GM08714 (cell line): ENCODE measurements at regions not wholly inside any gene's neighbourhood (a gene's known extent, or its start where the extent isn't known, plus 50 kb on each side); places are given as distances from the start of the nearest gene placed in this dataset.

Experiments
- H3K4me3 ChIP-seq: fragments of 200-500 bp; sonication (Bioruptor generic); 2 replicates; pipeline ENCODE4 v1.5.1; 2014; ENCODE audit warnings: mild to moderate bottlenecking, low read length, inconsistent platforms
- ZNF274 ChIP-seq: IDR thresholded peaks from 2 replicates; pipeline ENCODE4 v1.6.1; 2012; ENCODE audit warnings: mild to moderate bottlenecking, low read depth, low read length

DNA sequence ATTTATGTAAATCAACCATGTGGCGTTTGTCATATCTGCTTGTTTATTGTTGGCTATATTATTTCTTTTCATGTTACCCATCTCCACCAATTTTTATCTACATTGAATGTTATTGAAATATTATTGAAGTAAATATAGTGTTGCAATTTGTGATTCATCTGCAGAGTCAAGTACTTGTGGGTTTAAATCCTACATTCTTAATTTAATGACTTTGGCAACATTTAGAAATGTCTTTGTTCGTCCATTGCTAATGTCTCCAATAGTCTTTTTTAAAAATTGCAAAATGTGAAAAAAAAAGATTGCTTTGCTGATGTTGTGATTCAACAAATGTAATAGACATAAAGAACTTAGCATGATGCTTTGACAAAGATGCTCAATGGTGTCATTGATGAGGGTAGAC is 1572.8 kb upstream of the PIK3C3 start:
- H3K4me3 ChIP-seq = no peak overlapping the region
- TF ChIP-seq ZNF274 = no peak

- no peak for TF ChIP-seq ZNF274
- H3K4me3 ChIP-seq = no peak overlapping the region
Measured at GRCh38 chr18:40380686-40381439, 1574.2 kb upstream of the PIK3C3 start.

- no peak for TF ChIP-seq ZNF274
- H3K4me3 ChIP-seq = no peak overlapping the region
Measured at GRCh38 chr18:40375837-40376236, 1579.2 kb upstream of the PIK3C3 start.

- H3K4me3 ChIP-seq = no peak overlapping the region
- no peak for TF ChIP-seq ZNF274
Measured at GRCh38 chr18:40371673-40372072, 1583.4 kb upstream of the PIK3C3 start.

GRCh38 chr18:40367576-40367975 is 1587.5 kb upstream of the PIK3C3 start:
- TF ChIP-seq ZNF274 = no peak
- H3K4me3 ChIP-seq = no peak overlapping the region

GRCh38 chr18:40366521-40366920 is 1588.5 kb upstream of the PIK3C3 start:
- no peak for TF ChIP-seq ZNF274

DNA sequence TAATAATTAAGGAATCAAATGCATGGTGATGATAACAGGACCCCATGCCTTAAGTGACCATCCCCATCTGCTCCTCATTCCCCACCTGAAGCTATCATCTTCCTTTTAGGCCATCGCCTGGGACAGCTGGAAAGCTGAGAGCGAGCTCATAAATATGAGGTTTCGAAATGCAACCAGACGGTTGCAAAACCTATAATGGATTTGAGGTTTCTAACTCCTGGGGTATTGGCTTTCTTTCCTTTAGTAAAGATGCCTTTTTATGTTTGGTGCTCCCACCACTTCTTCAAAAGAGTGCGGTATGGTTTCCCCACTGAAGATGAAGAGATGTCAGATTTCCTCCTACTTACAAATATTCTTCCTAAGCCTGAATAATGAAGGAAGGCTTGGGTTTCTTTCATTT is 1589.5 kb upstream of the PIK3C3 start:
- no peak overlapping the region for H3K4me3 ChIP-seq
- no peak for TF ChIP-seq ZNF274

More at GRCh38 chr18:40366521-40366920, 1588.5 kb upstream of the PIK3C3 start:
- H3K4me3 ChIP-seq = no peak overlapping the region

DNA sequence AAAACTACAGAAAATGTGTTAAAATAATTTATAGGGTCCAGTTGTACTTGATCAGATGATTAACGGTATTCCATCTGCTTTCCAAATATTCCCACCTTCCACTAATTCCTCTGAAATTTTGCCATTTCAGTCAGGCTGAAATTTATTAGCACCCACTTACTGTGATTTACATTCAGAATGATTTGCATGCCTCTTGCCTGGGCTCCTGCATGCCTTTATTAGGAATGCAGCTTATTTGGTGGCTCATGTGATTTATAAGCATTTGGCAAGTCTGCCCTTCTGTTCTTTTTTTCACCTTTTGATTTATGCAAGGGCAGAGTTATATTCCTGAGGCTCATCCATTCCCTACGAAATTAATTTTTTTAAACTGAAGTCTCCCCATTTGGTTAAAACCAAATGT is 1594.5 kb upstream of the PIK3C3 start:
- no peak overlapping the region for H3K4me3 ChIP-seq

GRCh38 chr18:40357536-40357935 is 1597.5 kb upstream of the PIK3C3 start:
- TF ChIP-seq ZNF274 = no peak
- H3K4me3 ChIP-seq = no peak overlapping the region

More for the DNA sequence above, 1594.5 kb upstream of the PIK3C3 start:
- TF ChIP-seq ZNF274 = no peak

DNA sequence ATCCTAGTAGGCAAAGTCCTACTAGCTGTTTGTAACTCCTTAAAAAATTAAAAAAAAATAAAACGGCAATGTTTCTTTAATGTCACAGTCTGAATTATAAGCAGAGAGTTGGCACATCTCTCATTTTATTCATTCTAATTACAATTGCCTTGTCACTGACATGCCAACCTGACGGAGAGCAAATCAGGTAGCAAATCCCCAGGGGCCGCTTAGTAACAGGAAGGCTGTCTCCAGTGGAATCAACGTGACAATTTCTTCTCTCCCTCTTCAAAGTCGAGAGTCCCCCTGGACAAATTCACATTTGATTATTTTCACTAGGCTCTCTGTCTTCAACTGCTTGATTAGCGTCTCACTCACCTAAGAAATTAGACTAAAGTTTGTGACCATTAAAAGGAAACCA is 1598.9 kb upstream of the PIK3C3 start:
- no peak overlapping the region for H3K4me3 ChIP-seq
- no peak for TF ChIP-seq ZNF274

DNA sequence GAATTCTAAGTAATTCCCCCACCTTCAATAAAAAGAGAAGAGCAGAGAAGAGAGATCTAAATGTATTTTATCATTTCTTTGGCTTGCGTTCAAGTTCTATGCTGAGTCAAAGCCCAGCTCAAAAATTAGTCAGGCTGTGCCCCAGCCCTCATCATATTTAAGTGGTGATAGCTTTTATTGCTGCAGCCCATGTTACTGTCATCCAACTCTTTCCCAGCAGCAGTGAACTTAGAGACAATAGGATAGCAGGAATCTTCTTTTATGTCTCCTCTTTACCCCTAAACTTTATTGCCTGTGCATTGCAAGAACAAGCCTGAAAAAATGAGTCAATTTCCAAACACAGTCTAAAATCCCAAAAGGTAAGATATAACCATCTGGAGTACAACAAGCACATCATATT is 1599.3 kb upstream of the PIK3C3 start:
- H3K4me3 ChIP-seq = no peak overlapping the region
- no peak for TF ChIP-seq ZNF274

DNA sequence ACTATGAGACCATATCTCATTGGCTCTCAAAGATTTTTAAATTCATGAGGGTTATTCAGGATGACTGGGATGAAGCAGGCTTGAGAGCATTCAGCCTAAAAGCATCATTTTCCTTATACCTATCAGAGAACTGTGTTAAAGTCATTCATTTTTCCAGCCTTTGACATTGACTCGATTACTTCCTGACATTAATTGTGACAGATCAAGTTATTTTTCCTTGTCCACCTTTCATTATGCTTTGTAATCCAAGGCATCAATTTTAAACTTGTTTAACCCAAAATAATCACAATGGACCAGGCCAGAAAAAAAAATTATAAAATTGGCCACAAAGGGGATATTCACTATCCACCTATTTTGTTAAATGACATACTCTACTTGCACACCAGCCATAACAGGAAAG is 1606.8 kb upstream of the PIK3C3 start:
- no peak overlapping the region for H3K4me3 ChIP-seq
- no peak for TF ChIP-seq ZNF274

DNA sequence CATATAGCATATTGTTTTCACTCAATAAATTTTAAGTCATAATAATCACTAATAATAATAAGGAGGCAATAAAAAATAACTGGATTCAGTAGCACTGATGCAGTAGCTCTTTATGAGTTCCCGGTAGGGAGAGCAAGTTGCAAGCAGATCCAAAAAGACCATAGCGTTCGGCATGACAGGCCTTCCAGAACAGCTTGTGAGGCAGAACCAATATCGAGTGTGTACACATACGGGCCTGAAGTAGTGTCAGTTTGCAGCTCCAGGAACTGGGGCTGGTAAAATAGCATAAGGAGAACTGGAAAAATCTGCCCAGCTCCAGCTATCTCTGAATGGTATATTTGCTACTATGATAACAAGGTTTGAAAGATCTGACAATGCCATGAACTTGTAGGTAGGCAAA is 1607.8 kb upstream of the PIK3C3 start:
- no peak for TF ChIP-seq ZNF274
- no peak overlapping the region for H3K4me3 ChIP-seq

- no peak overlapping the region for H3K4me3 ChIP-seq
- no peak for TF ChIP-seq ZNF274
Measured at GRCh38 chr18:40346146-40346545, 1608.9 kb upstream of the PIK3C3 start.

- no peak for TF ChIP-seq ZNF274
- H3K4me3 ChIP-seq = no peak overlapping the region
Measured at GRCh38 chr18:40341701-40342100, 1613.3 kb upstream of the PIK3C3 start.

GRCh38 chr18:40338284-40338683 is 1616.8 kb upstream of the PIK3C3 start:
- H3K4me3 ChIP-seq = no peak overlapping the region
- no peak for TF ChIP-seq ZNF274

- no peak for TF ChIP-seq ZNF274
- H3K4me3 ChIP-seq = no peak overlapping the region
Measured at GRCh38 chr18:40326985-40327384, 1628.0 kb upstream of the PIK3C3 start.
